HCEC 1CT (cell line): ENCODE measurements at regions not wholly inside any gene's neighbourhood (a gene's known extent, or its start where the extent isn't known, plus 50 kb on each side); places are given as distances from the start of the nearest gene placed in this dataset.

ENCODE experiments used
- DNase-seq: peaks from one replicate; pipeline ENCODE4 v3.0.0-alpha.2; 2017

- no peak for DNase-seq
Measured at GRCh38 chr18:75525331-75525730, 97.8 kb upstream of the SMIM21 start.

GRCh38 chr18:75524841-75525240 lies 97.3 kb upstream of the SMIM21 start:
- no peak for DNase-seq

GRCh38 chr18:75524181-75524580 lies 96.7 kb upstream of the SMIM21 start:
- no peak for DNase-seq

GRCh38 chr18:75521816-75522215 lies 94.3 kb upstream of the SMIM21 start:
- DNase-seq = no peak

GRCh38 chr18:75518007-75518406 lies 90.5 kb upstream of the SMIM21 start:
- no peak for DNase-seq

GRCh38 chr18:75517286-75517685 lies 89.8 kb upstream of the SMIM21 start:
- no peak for DNase-seq

- peak; percentile 50 for DNase-seq
Measured at GRCh38 chr18:75507636-75508035, 80.1 kb upstream of the SMIM21 start.

GRCh38 chr18:75506913-75507312 lies 79.4 kb upstream of the SMIM21 start:
- no peak for DNase-seq

- DNase-seq = no peak
Measured at GRCh38 chr18:75504469-75504868, 77.0 kb upstream of the SMIM21 start.

- no peak for DNase-seq
Measured at GRCh38 chr18:75503615-75504014, 76.1 kb upstream of the SMIM21 start.

- no peak for DNase-seq
Measured at GRCh38 chr18:75502286-75502685, 74.8 kb upstream of the SMIM21 start.

- peak; percentile 41 for DNase-seq
Measured at GRCh38 chr18:75500545-75500944, 73.0 kb upstream of the SMIM21 start.

GRCh38 chr18:75497576-75498235 lies 70.2 kb upstream of the SMIM21 start:
- no peak for DNase-seq

GRCh38 chr18:75496151-75496550 lies 68.6 kb upstream of the SMIM21 start:
- no peak for DNase-seq

- no peak for DNase-seq
Measured at GRCh38 chr18:75492852-75493251, 65.3 kb upstream of the SMIM21 start.

- DNase-seq = no peak
Measured at GRCh38 chr18:75491361-75491760, 63.9 kb upstream of the SMIM21 start.

- peak; percentile 97 for DNase-seq
Measured at GRCh38 chr18:75489493-75490190, 62.1 kb upstream of the SMIM21 start.

- DNase-seq = no peak
Measured at GRCh38 chr18:75483662-75484061, 56.2 kb upstream of the SMIM21 start.

GRCh38 chr18:75482880-75483279 lies 55.4 kb upstream of the SMIM21 start:
- no peak for DNase-seq

GRCh38 chr18:75480487-75480886 lies 53.0 kb upstream of the SMIM21 start:
- DNase-seq = no peak

- peak; percentile 62 for DNase-seq
Measured at GRCh38 chr18:75478996-75479880, 51.7 kb upstream of the SMIM21 start.

- peak; percentile 16 for DNase-seq
Measured at GRCh38 chr18:75477900-75478299, 50.4 kb upstream of the SMIM21 start.
